Keratinocyte (primary cell): ENCODE measurements at regions not wholly inside any gene's neighbourhood (a gene's known extent, or its start where the extent isn't known, plus 50 kb on each side); places are given as distances from the start of the nearest gene placed in this dataset.

Experiments used
- CTCF ChIP-seq, 3 experiments: IDR thresholded peaks in 1 of 3; conservative IDR thresholded peaks in 1 of 3; optimal IDR thresholded peaks in 1 of 3; 2 replicates in 2 of 3; 3 replicates in 1 of 3; pipeline versions ENCODE3 to v1.5.1; 2011; ENCODE audit warnings: low read length in 3 of 3, mild to moderate bottlenecking in 3 of 3, moderate library complexity in 2 of 3, control low read depth in 1 of 3, inconsistent platforms in 1 of 3; ENCODE audit not compliant: insufficient read depth in 2 of 3; ENCODE audit errors: extremely low read depth in 1 of 3
- EZH2 ChIP-seq: IDR thresholded peaks from one replicate; pipeline ENCODE4 v1.6.1; 2012; ENCODE audit warnings: inconsistent platforms, mild to moderate bottlenecking, low read length, moderate library complexity

GRCh38 chr18:47727409-47727808 lies 203.1 kb downstream of the SMAD2 start:
- TF ChIP-seq CTCF (optimal IDR thresholded peaks at IDR 0.05 in 1 of 3, IDR thresholded peaks at IDR 0.05 in 1 of 3, conservative IDR thresholded peaks at IDR 0.05 in 1 of 3; ENCODE audit: extremely low read depth in 1 of 3, insufficient read depth in 2 of 3, low read length in 3 of 3) (no peak), EZH2 (no peak)
